Activated CD4-positive, CD25-positive, alpha-beta regulatory T cell (primary cell): ENCODE measurements at regions not wholly inside any gene's neighbourhood (a gene's known extent, or its start where the extent isn't known, plus 50 kb on each side); places are given as distances from the start of the nearest gene placed in this dataset.
"Not testable (repeated sequence)": the region's sequence is repeated elsewhere in the genome, so short reads cannot be mapped to it uniquely, and the experiment has no call there.

ENCODE experiments used
- DNase-seq, 4 experiments: peaks; one replicate each; lab custom pipeline; 2025; lab: John Stamatoyannopoulos, UW

DNA sequence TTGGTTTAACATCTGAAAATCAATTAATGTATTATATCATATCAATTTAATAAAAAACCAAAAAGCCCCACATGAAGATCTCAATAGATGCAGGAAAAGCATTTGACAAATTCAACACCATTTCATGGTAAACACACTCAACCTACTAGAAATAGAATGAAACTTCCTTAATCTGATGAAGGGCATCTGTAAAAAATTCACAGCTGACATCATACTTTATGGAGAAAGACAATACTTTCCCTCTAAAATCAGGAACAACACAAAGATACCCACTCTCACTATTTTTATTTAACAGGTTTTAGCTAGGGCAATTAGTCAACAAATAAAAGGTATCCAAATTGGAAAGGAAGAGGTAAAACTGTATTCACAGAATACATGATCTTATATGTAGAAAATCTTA is 303.0 kb upstream of the ZEB2 start:
- DNase-seq, result no peak

DNA sequence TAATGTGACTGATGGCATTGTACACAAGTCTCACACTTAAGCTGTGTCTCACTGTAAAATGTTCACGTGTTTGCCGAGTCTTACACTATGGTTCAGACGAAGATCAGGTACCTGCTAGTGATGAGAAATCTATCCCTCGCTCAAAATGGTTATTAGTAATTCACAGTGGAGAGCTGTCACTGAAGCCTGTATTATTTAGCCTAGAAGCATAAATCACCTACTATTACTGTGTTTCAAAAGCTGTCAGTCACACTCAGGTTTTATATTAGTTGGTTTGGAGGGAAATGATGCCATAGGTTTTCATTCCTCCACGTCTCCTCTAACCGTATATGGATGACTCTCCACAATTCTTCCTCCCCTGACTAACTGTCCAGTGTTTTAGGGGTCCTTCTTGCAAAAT is 292.4 kb upstream of the ZEB2 start:
- no peak for DNase-seq

DNA sequence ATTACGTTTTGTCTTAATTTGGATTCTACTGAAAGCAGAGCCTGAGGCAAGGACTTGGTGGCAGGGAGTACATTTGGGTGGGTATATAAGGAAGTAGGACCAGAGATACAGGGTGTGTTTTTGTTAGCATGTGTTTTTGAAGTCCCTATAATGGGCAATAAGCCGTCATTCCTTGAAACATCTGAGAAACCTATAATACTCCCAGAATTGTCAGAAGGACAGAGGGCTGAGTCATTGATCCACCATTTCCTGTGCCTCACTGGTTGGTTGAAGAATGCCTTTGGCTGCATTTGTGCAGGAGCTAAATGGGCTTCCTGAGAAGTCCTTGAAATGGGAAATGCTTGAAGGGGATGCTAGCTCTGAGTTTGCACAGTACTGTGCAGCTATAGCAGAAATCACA is 281.8 kb upstream of the ZEB2 start:
- no peak for DNase-seq

DNA sequence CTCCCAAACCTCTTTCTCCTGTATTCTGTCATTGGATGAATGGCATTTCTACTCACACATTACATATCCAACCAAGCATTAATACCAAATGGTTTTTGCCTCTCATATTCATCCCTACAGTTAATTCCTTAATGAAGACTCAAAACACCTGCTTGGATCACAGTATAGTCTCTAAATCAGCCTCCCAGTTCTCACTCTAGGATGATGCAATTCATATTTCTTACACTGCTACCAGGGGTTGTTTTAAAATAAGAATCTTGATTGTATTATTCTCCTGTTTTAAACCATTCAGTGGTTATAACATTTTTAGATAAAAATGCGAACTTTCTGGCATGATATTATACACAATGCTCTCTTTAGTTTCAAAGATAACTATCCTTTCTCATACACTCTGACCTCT is 281.4 kb upstream of the ZEB2 start:
- no peak for DNase-seq

DNA sequence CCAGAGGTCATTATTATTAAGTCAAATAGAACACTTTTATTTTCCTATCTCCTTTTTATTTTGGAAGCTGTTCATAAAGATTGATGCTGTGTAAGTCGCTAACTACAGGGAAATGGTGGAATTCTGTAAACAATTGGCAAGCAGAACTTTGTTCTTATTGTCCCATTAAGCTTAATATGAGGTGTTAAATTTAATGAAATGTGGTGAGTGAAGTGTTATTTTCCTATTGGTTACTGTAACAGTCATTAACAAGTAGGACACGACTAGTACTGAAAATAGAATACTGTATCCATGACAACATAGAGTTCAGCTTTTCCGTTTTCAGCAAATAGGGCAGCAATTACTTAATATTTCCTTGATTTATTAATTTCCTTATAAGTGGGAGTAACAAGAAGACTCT is 279.1 kb upstream of the ZEB2 start:
- no peak for DNase-seq

DNA sequence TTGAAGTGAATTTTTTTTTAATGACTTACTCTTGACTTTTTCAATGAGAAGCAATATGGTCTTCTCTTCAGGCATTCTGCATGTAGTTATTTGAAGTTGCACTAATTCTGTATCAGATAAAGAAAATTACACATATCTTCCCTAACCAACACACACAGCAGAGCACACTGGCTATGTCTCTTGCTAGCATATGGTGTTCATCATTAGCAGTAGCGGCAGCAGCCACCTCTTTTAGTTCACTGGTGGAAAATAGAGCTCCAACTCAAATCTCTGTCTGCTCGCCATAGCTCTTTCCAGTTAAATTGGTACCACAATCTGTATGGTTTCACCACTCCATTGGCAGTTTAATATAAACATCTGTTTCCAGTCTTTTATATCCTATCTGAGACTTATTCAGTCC is 278.1 kb upstream of the ZEB2 start:
- no peak for DNase-seq

DNA sequence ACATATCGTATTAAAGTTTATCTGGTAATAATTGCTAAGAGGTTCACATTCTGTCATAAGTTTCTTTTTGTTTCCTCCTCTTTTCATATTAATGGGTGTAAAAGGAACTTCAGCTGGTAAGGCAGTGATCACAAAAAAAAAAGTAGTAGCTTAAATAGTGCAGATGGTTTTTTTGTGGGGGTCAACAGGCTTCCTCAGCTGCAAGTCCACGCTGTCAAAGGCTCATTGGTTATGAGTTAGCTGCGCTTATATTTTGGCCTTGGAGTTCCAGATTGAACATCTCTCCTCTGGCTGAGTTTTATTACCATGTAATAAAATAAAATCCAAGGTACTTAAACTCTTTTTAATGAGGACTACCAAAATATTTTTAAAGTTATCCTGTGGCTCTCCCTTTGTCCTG is 277.0 kb upstream of the ZEB2 start:
- no peak for DNase-seq

DNA sequence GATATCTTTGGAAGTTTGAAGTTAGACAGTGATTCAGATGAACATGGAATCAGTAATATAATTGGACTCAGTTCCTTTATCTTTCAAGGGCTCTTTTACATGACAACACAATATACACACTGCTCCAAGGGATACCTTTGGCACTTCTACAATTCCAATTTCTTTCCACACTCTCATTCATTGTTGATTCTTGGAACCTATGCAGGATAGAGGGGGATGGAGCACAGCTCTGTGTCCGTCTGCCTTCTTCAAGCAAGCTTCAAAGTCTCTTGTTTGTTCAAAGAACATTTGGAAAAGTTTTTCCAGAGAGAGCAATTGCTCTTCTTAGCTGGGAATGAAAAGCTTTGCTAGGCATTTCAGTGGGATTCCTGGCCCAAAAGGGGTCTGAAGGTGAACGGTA is 276.2 kb upstream of the ZEB2 start:
- no peak for DNase-seq

DNA sequence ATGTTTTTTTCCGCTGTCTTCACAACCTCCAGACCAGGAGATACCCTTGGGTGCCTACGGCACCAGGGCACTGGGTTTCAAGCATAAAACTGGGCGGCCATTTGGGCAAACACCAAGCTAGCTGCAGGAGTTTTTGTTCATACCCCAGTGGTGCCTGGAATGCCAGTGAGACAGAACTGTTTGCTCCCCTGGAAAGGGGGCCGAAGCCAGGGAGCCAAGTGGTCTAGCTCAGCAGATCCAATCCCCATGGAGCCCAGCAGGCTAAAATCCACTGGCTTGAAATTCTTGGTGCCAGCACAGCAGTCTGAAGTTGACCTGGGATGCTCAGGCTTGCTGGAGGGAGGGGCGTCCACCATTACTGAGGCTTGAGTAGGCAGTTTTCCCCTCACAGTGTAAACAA is 265.3 kb upstream of the ZEB2 start:
- DNase-seq, result no peak

DNA sequence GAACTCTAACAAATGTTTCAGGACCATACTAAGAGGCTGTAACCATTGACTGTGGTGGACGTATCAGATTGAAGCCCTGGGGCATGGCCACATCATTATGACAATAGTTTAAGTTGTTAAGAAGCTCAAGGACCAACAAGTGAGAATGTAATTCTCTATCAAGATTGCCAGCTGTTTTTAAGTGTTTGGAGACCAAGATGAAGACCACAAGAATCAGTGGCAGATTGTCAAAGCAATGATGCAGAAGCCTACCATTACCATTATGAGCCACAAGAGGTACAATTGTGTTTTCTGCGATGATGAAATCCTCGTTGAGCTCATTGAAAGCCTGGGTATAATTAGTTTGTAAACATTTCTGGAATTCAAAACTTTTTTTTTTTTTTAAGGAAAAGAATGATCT is 261.1 kb upstream of the ZEB2 start:
- DNase-seq, result no peak

DNA sequence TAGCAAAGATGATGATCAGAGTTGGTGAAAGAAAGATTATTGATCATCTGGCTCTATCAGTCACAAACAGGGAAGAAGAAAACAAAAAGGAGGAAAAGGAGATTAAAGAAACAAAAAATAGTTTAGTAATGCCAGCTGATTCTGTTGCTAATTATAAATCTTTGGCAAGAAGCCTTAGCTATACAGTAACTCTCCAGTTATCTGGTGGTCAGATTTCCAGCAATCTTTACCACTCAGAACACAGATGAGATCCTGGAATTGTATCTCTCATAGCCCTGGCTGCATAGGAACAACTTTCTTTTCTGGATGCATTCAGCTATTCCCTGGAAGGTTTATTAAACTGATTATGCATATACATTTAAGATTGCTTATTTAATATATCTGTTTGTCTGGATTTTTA is 256.8 kb upstream of the ZEB2 start:
- DNase-seq, result no peak

DNA sequence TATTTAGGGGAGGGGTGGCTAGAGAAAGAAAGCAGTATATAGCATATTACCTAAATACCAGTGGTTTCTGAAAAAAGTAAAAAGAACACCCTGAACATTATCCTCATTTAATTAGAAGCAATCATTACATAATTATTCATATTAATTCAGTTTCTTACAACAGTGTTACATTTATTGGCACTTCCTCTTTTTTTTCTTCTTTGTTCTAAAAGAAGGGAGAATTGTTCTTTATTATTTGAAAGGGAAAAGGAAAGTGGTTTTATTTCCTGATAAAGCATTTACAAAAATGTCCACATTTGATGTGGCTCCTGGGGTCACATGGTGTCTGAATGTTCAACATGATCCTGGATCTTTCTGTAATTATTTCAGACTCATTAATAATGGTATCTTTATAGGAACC is 254.9 kb upstream of the ZEB2 start:
- no peak for DNase-seq

DNA sequence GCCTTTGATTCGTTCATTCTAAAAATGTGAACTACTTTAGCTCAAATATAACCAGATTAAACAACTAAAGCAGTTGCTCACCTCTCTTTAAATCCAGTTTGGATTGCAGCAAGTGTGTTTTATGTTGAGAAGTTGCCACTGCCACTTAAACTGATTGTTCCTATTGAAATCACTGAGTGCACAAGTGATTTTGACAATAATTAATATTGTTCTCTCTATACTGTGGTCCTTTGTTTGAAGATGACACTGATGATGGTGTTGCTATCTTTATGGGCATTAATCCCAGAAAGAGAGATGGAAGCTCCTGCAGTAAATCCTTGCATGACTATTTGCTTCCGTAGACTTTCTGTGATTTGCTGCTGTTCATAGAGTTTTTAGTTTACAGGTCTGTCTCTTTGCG is 251.4 kb upstream of the ZEB2 start:
- no peak for DNase-seq

DNA sequence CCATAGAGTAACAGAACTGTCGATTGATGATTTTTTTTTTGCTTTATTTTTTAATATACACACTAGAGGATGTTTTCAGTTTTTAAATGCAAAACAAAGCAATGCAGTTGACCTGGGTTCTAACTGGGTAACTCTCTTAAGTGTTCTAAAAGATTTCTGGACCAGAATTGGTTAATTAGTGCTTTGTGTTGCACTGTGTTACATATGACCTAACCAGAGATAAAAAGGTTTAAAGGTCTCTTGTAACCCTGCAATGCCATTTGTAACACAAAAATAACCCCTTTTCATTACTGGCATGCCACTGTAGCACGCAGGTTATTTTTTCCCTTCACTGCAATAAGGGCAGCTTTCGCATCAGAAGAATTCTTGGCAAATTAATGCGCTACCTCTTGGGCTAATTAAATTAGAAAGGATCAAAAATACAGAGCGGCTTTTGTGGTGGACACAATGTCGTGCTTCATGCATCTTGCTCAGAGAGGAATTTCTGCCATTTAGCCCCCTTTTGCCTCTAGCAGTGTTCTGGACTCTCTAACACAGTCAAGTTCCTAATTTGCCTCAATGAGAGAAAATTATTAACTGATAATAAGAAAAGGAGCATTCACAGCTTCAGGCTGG is 250.8 kb upstream of the ZEB2 start:
- DNase-seq, result no peak

DNA sequence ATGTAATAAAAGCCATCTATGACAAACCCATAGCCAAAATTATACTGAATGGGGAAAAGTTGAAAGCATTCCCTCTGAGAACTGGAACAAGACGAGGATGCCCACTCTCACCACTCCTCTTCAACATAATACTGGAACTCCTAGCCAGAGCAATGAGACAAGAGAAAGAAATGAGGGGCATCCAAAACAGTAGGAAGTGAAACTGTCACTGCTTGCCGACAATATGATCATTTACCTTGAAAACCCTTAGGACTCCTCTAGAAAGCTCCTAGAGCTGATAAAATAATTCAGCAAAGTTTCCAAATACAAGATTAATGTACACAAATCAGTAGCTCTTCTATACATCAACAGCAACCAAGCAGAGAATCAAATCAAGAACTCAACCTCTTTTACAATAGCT is 241.0 kb upstream of the ZEB2 start:
- not testable (repeated sequence) for DNase-seq

DNA sequence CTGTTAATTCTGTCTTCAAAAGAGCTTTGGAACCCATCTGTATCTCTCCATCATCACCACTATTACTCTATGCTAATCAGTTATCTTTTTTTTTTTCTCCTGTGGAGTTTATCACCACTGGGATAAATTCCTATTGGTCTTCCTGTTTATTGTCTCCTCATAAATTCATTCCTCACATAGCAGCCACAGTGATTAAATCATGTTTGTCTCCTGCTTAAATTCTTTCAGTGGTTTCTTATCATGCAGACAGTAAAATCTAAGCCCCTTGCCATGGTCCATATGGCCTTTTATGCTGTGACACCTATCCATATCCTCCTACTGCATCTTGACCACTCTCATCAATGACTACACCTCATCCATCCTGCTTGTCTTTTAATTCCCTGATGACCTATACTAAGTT is 239.8 kb upstream of the ZEB2 start:
- DNase-seq, result no peak

DNA sequence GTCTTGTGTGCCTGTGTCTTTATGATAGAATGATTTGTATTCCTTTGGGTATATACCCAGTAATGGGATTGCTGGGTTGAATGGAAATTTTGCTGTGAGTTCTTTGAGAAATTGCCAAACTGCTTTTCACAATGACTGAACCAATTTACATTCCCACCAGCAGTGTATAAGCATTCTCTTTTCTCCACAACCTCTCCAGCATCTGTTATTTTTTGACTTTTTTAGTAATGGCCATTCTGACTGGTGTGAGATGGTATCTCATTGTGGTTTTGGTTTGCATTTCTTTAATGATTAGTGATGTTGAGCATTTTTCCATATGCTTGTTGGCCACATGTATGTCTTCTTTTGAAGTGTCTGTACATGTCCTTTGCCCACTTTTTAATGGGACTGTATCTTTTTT is 238.3 kb upstream of the ZEB2 start:
- not testable (repeated sequence) for DNase-seq

DNA sequence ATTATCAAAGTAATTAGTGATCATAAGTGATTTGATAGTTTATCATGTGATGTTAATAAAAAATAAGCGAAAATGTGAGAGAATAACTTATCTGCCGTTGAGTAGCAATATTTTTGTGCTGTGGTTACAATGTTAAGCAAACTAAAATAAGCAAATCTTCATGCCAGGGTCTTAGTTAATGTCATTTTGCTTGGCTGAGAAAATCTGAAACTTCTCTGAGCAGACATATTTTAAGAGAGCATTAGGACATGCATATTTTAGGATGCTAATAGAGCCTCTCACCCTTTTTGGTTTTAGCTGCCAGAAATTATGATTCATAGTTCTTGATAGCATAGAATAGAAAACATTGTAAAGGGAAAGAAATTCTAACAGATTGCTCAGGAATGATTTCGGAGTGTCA is 233.5 kb upstream of the ZEB2 start:
- no peak for DNase-seq

DNA sequence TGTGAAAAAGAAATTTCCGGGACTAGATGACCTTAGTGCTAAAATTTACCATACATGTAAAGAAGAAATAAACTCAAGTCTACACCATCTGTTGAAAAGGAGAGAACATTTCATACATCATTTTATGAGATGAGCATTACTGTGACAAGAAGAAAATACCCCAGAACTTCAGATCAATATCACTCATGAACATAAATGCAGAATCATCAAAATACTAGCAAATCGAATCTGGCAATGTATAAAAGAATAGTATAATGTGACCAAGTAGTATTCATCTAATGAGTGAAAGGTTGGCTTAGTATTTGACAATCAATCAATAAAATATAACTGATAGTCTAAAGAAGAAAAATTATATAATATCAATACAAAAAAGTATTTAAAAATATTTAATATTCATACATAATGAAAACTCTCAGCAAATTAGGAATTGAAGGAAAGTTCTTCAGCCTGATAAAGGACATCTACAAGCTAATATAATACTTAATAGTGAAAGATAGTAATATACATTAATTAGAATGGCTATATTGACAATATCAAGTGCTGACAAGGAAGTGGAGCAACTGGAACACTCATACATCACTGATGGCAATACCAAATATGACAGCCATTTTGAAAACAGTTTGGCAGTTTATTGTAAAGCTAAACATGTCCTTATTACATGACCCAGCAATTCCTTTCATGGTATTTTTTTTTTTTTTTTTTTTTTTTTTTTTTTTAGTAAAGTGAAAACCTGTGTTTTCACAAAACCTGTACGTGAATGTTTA is 231.4 kb upstream of the ZEB2 start:
- no peak for DNase-seq

DNA sequence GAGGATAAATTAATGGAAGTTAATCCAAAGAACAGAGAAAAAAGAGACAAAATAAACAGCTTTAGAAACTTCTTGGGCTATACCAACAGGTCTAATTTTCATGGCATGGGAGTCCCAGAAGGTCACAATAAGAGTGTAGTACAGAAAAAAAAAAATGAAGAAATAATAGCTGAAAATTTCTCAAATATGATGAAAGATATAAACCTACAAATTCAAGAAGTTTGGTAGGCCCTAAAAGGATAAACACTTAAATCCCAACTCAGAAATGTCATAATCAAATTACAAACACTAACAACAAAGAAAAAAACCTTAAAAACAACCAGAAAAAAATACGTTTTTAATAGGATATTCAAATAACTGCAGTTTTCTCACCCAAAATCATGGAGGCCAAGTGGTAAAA is 229.3 kb upstream of the ZEB2 start:
- DNase-seq, result no peak

DNA sequence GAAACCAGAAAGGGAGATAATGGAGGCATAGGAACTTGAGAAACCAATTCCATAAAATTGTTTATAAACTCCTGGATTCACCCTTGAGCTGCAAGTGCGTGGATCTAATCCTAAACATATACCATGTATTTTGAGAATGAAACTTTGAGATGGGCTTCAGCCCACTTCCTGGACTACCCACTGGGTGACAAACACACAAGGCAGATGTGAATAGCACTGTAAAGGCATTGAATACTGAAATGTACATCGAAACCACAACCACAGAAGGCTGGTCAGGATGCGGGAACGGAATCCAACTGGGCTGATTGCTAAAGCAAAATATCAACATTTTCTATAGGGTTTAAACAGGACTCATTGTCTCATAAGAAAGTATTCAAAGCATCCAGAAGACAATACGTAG is 228.5 kb upstream of the ZEB2 start:
- no peak for DNase-seq

DNA sequence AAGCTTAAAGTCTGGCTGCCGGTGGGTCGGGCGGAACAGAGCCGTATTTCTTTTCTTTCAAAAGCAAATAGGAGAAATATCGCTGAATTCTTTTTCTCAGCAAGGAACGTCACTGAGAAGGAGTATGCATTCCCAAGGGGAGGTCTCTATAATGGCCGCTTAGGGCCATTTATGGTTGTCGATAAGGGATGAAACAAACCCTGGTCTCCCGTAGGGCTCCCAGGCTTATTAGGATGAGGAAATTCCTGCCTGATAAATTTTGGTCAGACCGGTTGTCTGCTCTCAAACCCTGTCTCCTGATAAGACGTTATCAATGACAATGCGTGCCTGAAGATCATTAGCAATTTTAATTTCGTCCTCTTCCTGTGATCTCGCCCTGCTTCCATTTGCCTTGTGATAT is 227.7 kb upstream of the ZEB2 start:
- no peak for DNase-seq

DNA sequence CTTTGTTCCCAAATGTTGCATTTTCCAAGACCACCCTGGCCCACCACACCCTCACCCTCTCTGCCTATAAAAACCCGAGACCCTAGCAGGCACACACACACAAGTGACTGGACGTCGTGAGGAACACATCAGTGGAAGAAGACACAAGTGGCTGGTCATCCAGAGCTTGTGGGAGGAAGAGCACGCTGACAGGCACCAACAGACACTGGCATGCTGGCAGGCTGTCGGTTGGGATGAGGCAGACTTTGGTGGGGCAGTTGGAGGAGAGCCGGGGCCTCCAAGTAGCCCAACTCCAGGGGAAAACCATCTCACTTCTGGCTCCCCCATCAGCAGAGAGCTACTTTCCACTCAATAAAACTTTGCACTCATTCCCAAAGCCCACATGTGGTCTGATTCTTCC is 225.5 kb upstream of the ZEB2 start:
- DNase-seq, result no peak

DNA sequence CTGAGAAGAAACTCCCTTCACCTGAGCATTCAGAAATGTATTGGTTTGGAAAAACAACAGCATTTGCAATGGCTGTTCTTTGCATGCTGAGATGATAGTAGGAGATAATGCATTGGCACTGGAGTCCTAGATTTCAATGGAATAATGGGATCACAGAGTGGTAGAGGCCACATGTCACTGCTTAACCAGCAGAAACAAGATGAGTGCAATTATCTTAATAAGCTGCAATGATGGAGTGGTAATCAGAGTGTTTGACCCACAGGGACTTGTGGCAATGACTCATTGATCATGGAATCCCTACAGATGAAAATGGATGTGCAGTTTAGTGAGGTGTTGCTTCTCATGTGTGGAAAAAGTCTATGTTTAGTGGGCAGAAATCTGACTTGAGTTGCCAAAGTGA is 218.8 kb upstream of the ZEB2 start:
- no peak for DNase-seq
